Endothelial cell of umbilical vein (primary cell): ENCODE measurements at regions not wholly inside any gene's neighbourhood (a gene's known extent, or its start where the extent isn't known, plus 50 kb on each side); places are given as distances from the start of the nearest gene placed in this dataset.

ENCODE experiments used
- BruUV-seq: library from RNA; stranded (reverse); fragments of 400-500 nt; replicated peaks from 2 replicates; lab custom pipeline; 2021; lab: Mats Ljungman, UMichigan
- CTCF ChIA-PET: fragments of 300-600, 350-600 bp; sonication (Branson Sonifier 250); formaldehyde crosslinking; loops from one replicate; lab custom pipeline; 2021; ENCODE audit warnings: antibody characterized with exemption, inconsistent platforms; lab: Charles Lee
- POLR2A ChIA-PET: fragments of 300-600, 350-600 bp; sonication (Branson Sonifier 250); formaldehyde crosslinking; loops from one replicate; lab custom pipeline; 2021; ENCODE audit warnings: antibody characterized with exemption, inconsistent platforms; lab: Charles Lee
- DNase-seq: peaks from one replicate; pipeline ENCODE4 v3.0.0-alpha.2; 2011; ENCODE audit warnings: low read depth, low spot score
- FAIRE-seq: peaks from 2 replicates; lab custom pipeline; 2011; peaks lifted over from hg19 to GRCh38; lab: Jason Lieb, UNC
- H2AFZ ChIP-seq: 2 replicates; pipeline ENCODE4 v1.6.0; 2012; ENCODE audit warnings: low read depth, low read length, control low read depth, inconsistent platforms
- H3K27ac ChIP-seq: 2 replicates; pipeline ENCODE4 v1.5.1; 2011; ENCODE audit warnings: low read depth, mild to moderate bottlenecking, control low read depth, low read length, moderate library complexity; ENCODE audit not compliant: insufficient read depth
- H3K27me3 ChIP-seq, 2 experiments: 2 replicates each; pipeline versions ENCODE4 v1.6.0 to v1.6.1; 2011; ENCODE audit warnings: low read length in 2 of 2, mixed read lengths in 1 of 2; ENCODE audit not compliant: control insufficient read depth in 2 of 2, insufficient read depth in 2 of 2
- H3K36me3 ChIP-seq, 2 experiments: 2 replicates in 1 of 2; 3 replicates in 1 of 2; pipeline ENCODE4 v1.5.1; 2011; ENCODE audit warnings: low read length in 2 of 2, mild to moderate bottlenecking in 1 of 2, moderate library complexity in 1 of 2; ENCODE audit not compliant: control insufficient read depth in 2 of 2, insufficient read depth in 2 of 2; ENCODE audit errors: extremely low read depth in 1 of 2
- H3K4me1 ChIP-seq: 3 replicates; pipeline ENCODE4 v1.5.1; 2011; ENCODE audit warnings: mild to moderate bottlenecking, low read length; ENCODE audit not compliant: control insufficient read depth, insufficient read depth; ENCODE audit errors: extremely low read depth
- H3K4me2 ChIP-seq: 2 replicates; pipeline ENCODE4 v1.6.1; 2011; ENCODE audit warnings: low read length, control low read depth, mixed read lengths; ENCODE audit not compliant: insufficient read depth
- H3K4me3 ChIP-seq, 3 experiments: fragments of 200-600 bp in 1 of 3; sonication (generic), shearing (Covaris generic) in 1 of 3; replicated peaks in 1 of 3; 2 replicates each; pipeline ENCODE4 v1.5.1; 2011 to 2016; ENCODE audit warnings: control low read depth in 3 of 3, low read length in 3 of 3, mild to moderate bottlenecking in 2 of 3, inconsistent platforms in 1 of 3, low read depth in 1 of 3, moderate library complexity in 1 of 3; ENCODE audit not compliant: insufficient read depth in 1 of 3
- H3K79me2 ChIP-seq: 2 replicates; pipeline ENCODE4 v1.6.0; 2012; ENCODE audit warnings: low read length, inconsistent platforms; ENCODE audit not compliant: control insufficient read depth, insufficient read depth
- H3K9ac ChIP-seq: replicated peaks from 2 replicates; pipeline ENCODE3; 2011; ENCODE audit warnings: low read length, control low read depth; ENCODE audit not compliant: insufficient read depth; ENCODE audit errors: extremely low read depth
- H3K9me1 ChIP-seq: replicated peaks from 3 replicates; pipeline ENCODE4 v1.6.0; 2011; ENCODE audit warnings: mild to moderate bottlenecking, low read length; ENCODE audit not compliant: control insufficient read depth, insufficient read depth; ENCODE audit errors: extremely low read depth
- H3K9me3 ChIP-seq: replicated peaks from 2 replicates; pipeline ENCODE4 v1.5.1; 2012; ENCODE audit warnings: low read length, inconsistent platforms; ENCODE audit not compliant: control insufficient read depth, insufficient read depth
- H4K20me1 ChIP-seq: replicated peaks from 2 replicates; pipeline ENCODE3; 2011; ENCODE audit warnings: mild to moderate bottlenecking, low read length; ENCODE audit not compliant: control insufficient read depth, insufficient read depth; ENCODE audit errors: extremely low read depth
- EZH2 ChIP-seq: IDR thresholded peaks from 2 replicates; pipeline ENCODE4 v1.6.1; 2012; ENCODE audit warnings: borderline replicate concordance, low read depth, mild to moderate bottlenecking, moderate library complexity, low read length, inconsistent platforms; ENCODE audit not compliant: severe bottlenecking
- FOS ChIP-seq: IDR thresholded peaks from 2 replicates; pipeline ENCODE4 v1.6.1; 2011; ENCODE audit warnings: mild to moderate bottlenecking, low read length, moderate library complexity, borderline replicate concordance; ENCODE audit not compliant: insufficient read depth
- GATA2 ChIP-seq: IDR thresholded peaks from 2 replicates; pipeline ENCODE4 v1.7.0; 2011; ENCODE audit warnings: low read depth, mild to moderate bottlenecking, moderate library complexity, mixed read lengths, low read length; ENCODE audit not compliant: insufficient read length, insufficient read depth
- JUN ChIP-seq: IDR thresholded peaks from 2 replicates; pipeline ENCODE4 v1.6.1; 2011; ENCODE audit warnings: borderline replicate concordance, low read depth; ENCODE audit not compliant: insufficient read length, insufficient read depth
- MYC ChIP-seq: IDR thresholded peaks from one replicate; pipeline ENCODE4 v1.6.1; 2011; ENCODE audit warnings: mild to moderate bottlenecking, low read depth, low read length
- POLR2A ChIP-seq: IDR thresholded peaks from 2 replicates; pipeline ENCODE4 v1.6.1; 2012; ENCODE audit warnings: low read depth, mild to moderate bottlenecking, control low read depth, low read length
- POLR2AphosphoS5 ChIP-seq: IDR thresholded peaks from 2 replicates; pipeline ENCODE4 v1.6.1; 2012; ENCODE audit warnings: low read depth, mild to moderate bottlenecking, control low read depth, low read length, moderate library complexity; ENCODE audit not compliant: insufficient read depth
- dilution Hi-C: fragments of 300-500 bp; cut with MboI; formaldehyde crosslinking; loops from one replicate; pipeline ENCODE4 v1.15.0; 2019; ENCODE audit warnings: low sequenced_read_pairs; ENCODE audit not compliant: extremely low pct_ligation_motif_present
- intact Hi-C: fragments of 100-400 bp; cut with micrococcal nuclease; formaldehyde crosslinking; loops from one replicate; pipeline ENCODE4 v1.10.0; 2022
- TF ChIP-seq, protein P1 (sequence below): IDR thresholded peaks from 2 replicates; pipeline ENCODE4 v1.6.1; 2011; ENCODE audit not compliant: insufficient read depth, insufficient read length
- TF ChIP-seq, protein P2 (sequence below), 2 donors: IDR thresholded peaks; 1 replicate in 1 of 2; 2 replicates in 1 of 2; pipeline ENCODE4 v1.5.1; 2011; ENCODE audit warnings: low read length in 2 of 2, mild to moderate bottlenecking in 2 of 2, moderate library complexity in 2 of 2, control low read depth in 1 of 2, inconsistent platforms in 1 of 2, low read depth in 1 of 2; ENCODE audit not compliant: insufficient read depth in 1 of 2; ENCODE audit errors: extremely low read depth in 1 of 2

DNA sequence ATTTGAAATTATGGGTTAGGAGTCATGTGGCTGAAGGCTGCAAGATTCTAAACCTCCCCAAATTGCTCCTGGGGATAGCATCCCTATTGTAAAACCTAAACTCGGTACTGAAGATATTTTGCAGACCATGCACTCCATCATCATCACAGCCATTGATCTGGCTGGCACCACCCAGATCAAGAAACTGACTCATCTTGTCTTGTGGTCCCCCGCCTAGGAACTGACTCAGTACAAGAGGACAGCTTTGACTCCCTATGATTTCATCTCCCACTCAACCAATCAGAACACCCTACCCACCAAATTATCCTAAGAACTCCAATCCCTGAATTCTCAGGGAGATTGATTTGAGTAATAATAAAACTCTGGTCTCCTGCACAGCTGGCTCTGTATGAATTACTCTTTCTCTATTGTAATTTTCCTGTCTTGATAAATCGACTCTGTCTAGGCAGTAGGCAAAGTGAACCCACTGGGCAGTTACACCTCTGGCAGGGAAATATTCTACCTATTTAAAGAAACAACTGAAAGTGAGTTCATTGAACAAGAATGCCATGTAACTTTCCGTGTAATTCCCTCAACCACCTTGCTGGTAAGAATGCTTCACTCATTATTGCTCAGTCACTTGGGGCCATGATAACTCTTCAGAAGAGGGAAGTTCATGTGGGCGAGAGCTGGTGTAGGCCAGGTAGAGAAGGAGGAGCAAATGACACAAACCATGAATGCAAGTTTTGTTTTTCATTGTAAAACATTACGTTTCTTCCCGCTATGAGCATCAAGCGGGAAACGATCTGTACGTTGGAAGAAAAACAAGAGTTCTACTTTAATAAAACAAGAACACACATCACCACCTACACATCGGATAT is 602.9 kb upstream of the ARID1B start:
- Histone ChIP-seq H3K9me1 (no peaks in the 10 kb centered on the region), H3K4me1 (peaks cover 5% of the 10 kb centered on the region), H3K9me3 (no peaks in the 10 kb centered on the region), H2AFZ (no peak overlapping the region), H3K4me3 (no peak overlapping the region), H3K27ac (no peak overlapping the region), H4K20me1 (no peaks in the 10 kb centered on the region), H3K79me2 (no peaks in the 10 kb centered on the region), H3K27me3 (no peaks in the 10 kb centered on the region), H3K9ac (no peak overlapping the region), H3K36me3 (no peaks in the 10 kb centered on the region), H3K4me2 (no peak overlapping the region)
- intact Hi-C loops (no loop called here), dilution Hi-C loops (no loop called here)
- no peak for FAIRE-seq
- no TSS peak for BruUV-seq
- TF ChIP-seq POLR2AphosphoS5 (no peak), MYC (no peak), GATA2 (no peak)
- TF ChIP-seq, protein P1, sequence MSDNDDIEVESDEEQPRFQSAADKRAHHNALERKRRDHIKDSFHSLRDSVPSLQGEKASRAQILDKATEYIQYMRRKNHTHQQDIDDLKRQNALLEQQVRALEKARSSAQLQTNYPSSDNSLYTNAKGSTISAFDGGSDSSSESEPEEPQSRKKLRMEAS: no peak
- ChIA-PET POLR2A (no interaction called here), CTCF (interaction anchor here (1.3 kb wide), 1 partner anchor 11 kb away, joined by 3 read pairs; no protein-coding TSS in a partner anchor)
- DNase-seq: no peak

DNA sequence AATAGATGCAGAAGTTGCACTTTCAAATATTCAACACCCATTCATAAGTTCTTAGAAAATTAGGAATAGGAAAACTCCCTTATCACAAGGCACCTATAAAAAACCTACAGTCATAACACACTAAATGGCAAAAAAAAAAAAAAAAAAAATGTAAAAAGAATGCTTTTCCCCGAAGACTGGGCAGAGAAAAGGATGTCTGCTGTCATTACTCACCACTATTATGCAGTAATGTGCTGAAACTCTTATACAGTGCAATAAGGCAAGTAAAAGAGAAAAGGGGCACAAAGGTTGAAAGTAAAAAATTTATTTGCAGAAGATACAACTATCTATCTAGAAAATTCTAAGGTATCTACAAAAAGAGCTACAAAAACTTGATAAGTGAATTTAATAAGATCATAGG is 607.8 kb upstream of the ARID1B start:
- no TSS peak for BruUV-seq
- H3K9me3 ChIP-seq: no peaks in the 10 kb centered on the region
- no peak overlapping the region for H2AFZ ChIP-seq
- peak; percentile 69 for DNase-seq
- no peak overlapping the region for H3K4me2 ChIP-seq
- no peaks in the 10 kb centered on the region for H3K27me3 ChIP-seq
- no peak overlapping the region for H3K9ac ChIP-seq
- no peak overlapping the region for H3K4me3 ChIP-seq
- H3K27ac ChIP-seq: no peak overlapping the region
- no peaks in the 10 kb centered on the region for H3K79me2 ChIP-seq
- FAIRE-seq: no peak
- TF ChIP-seq POLR2AphosphoS5: no peak
- no peak for TF ChIP-seq EZH2
- no peak for TF ChIP-seq POLR2A
- TF ChIP-seq, protein P1: no peak
- TF ChIP-seq GATA2: no peak
- TF ChIP-seq JUN: no peak
- no peak for TF ChIP-seq FOS
- TF ChIP-seq, protein P2, sequence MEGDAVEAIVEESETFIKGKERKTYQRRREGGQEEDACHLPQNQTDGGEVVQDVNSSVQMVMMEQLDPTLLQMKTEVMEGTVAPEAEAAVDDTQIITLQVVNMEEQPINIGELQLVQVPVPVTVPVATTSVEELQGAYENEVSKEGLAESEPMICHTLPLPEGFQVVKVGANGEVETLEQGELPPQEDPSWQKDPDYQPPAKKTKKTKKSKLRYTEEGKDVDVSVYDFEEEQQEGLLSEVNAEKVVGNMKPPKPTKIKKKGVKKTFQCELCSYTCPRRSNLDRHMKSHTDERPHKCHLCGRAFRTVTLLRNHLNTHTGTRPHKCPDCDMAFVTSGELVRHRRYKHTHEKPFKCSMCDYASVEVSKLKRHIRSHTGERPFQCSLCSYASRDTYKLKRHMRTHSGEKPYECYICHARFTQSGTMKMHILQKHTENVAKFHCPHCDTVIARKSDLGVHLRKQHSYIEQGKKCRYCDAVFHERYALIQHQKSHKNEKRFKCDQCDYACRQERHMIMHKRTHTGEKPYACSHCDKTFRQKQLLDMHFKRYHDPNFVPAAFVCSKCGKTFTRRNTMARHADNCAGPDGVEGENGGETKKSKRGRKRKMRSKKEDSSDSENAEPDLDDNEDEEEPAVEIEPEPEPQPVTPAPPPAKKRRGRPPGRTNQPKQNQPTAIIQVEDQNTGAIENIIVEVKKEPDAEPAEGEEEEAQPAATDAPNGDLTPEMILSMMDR (IDR thresholded peaks at IDR 0.05; ENCODE audit: extremely low read depth in 1 of 2, insufficient read depth in 1 of 2, low read depth in 1 of 2, low read length in 2 of 2): no peak
- ChIA-PET CTCF (no interaction called here), POLR2A (interaction anchor here (0.6 kb wide), 1 partner anchor 96 kb away, joined by 3 read pairs; no protein-coding TSS in a partner anchor)
- intact Hi-C loops (loop anchor here (5.0 to 10.0 kb wide), 5 partner anchors 287 to 855 kb away; partner anchors contain the start of gene TFB1M), dilution Hi-C loops (no loop called here)
- H3K9me1 ChIP-seq: no peaks in the 10 kb centered on the region
- no peaks in the 10 kb centered on the region for H4K20me1 ChIP-seq
- H3K36me3 ChIP-seq: no peaks in the 10 kb centered on the region
- peaks cover 17% of the 10 kb centered on the region for H3K4me1 ChIP-seq
